ENCODE measurements at regions not wholly inside any gene's neighbourhood (a gene's known extent, or its start where the extent isn't known, plus 50 kb on each side); places are given as distances from the start of the nearest gene placed in this dataset.

GRCh38 chr7:81244224-81244623, 325.4 kb upstream of the SEMA3C start:
- no peak for TF ChIP-seq MNT (IDR thresholded peaks at IDR 0.05)
- TF ChIP-seq TP53 (CRISPR knock-in tag; conservative IDR thresholded peaks at IDR 0.05) = no peak
- TF ChIP-seq POLR2AphosphoS5 (IDR thresholded peaks at IDR 0.05; ENCODE audit: low read depth, low read length) = no peak
- TF ChIP-seq TEAD3 (CRISPR knock-in tag; optimal IDR thresholded peaks at IDR 0.05; ENCODE audit: borderline replicate concordance) = no peak
- TF ChIP-seq REST (IDR thresholded peaks at IDR 0.05; ENCODE audit: borderline replicate concordance in 1 of 2, low read depth in 1 of 2, low read length in 2 of 2) = no peak
- no peak for TF ChIP-seq CTCF (CRISPR knock-in tag; IDR thresholded peaks at IDR 0.05)

All from HepG2 (cell line).